ENCODE measurements at regions not wholly inside any gene's neighbourhood (a gene's known extent, or its start where the extent isn't known, plus 50 kb on each side); places are given as distances from the start of the nearest gene placed in this dataset.

GRCh38 chr10:75347186-75347585 lies 54.4 kb downstream of the ZNF503 start:
- DNase-seq, result no peak

GRCh38 chr10:75345738-75346137 lies 55.8 kb downstream of the ZNF503 start:
- DNase-seq, result no peak

- no peak for DNase-seq
Observed at GRCh38 chr10:75344170-75344569, 57.4 kb downstream of the ZNF503 start.

- DNase-seq, result no peak
Observed at GRCh38 chr10:75342397-75342796, 59.2 kb downstream of the ZNF503 start.

- DNase-seq, result no peak
Observed at GRCh38 chr10:75335983-75336382, 65.6 kb downstream of the ZNF503 start.

GRCh38 chr10:75335191-75335590 lies 66.4 kb downstream of the ZNF503 start:
- no peak for DNase-seq

- DNase-seq, result no peak
Observed at GRCh38 chr10:75334720-75335119, 66.8 kb downstream of the ZNF503 start.

- no peak for DNase-seq
Observed at GRCh38 chr10:75332081-75332480, 69.5 kb downstream of the ZNF503 start.

- DNase-seq, result no peak
Observed at GRCh38 chr10:75331081-75331480, 70.5 kb downstream of the ZNF503 start.

- no peak for DNase-seq
Observed at GRCh38 chr10:75329190-75329745, 72.3 kb downstream of the ZNF503 start.

GRCh38 chr10:75326306-75326705 lies 75.3 kb downstream of the ZNF503 start:
- no peak for DNase-seq

GRCh38 chr10:75319274-75319673 lies 82.3 kb downstream of the ZNF503 start:
- no peak for DNase-seq

- DNase-seq, result no peak
Observed at GRCh38 chr10:75314570-75314969, 78.8 kb upstream of the COMTD1 start.

GRCh38 chr10:75312440-75312839 lies 76.7 kb upstream of the COMTD1 start:
- DNase-seq, result no peak

GRCh38 chr10:75305675-75306074 lies 69.9 kb upstream of the COMTD1 start:
- DNase-seq, result no peak

GRCh38 chr10:75304741-75305390 lies 69.1 kb upstream of the COMTD1 start:
- no peak for DNase-seq

- DNase-seq, result no peak
Observed at GRCh38 chr10:75304313-75304712, 68.6 kb upstream of the COMTD1 start.

- no peak for DNase-seq
Observed at GRCh38 chr10:75303045-75303777, 67.5 kb upstream of the COMTD1 start.

- no peak for DNase-seq
Observed at GRCh38 chr10:75302029-75302428, 66.3 kb upstream of the COMTD1 start.

GRCh38 chr10:75297021-75297599 lies 61.4 kb upstream of the COMTD1 start:
- no peak for DNase-seq

GRCh38 chr10:75295868-75296441 lies 60.2 kb upstream of the COMTD1 start:
- DNase-seq, result no peak

- DNase-seq, result peak; percentile 80
Observed at GRCh38 chr10:75294866-75295701, 59.3 kb upstream of the COMTD1 start.

GRCh38 chr10:75294518-75294865 lies 58.7 kb upstream of the COMTD1 start:
- no peak for DNase-seq
